ENCODE measurements at regions not wholly inside any gene's neighbourhood (a gene's known extent, or its start where the extent isn't known, plus 50 kb on each side); places are given as distances from the start of the nearest gene placed in this dataset.

GRCh38 chr1:71269179-71269578 lies 188.3 kb upstream of the ZRANB2 start:
- Histone ChIP-seq H3K4me1 (ENCODE audit: control insufficient read depth in 2 of 2, insufficient read depth in 2 of 2, low read length in 2 of 2) (no peaks in the 10 kb centered on the region), H3K9me3 (ENCODE audit: control insufficient read depth in 2 of 3, low read length in 3 of 3) (no peaks in the 10 kb centered on the region), H3K4me3 (ENCODE audit: low read length) (no peak overlapping the region), H3K36me3 (ENCODE audit: control insufficient read depth in 2 of 3, insufficient read depth in 3 of 3, low read length in 3 of 3) (no peaks in the 10 kb centered on the region), H3K27me3 (ENCODE audit: control insufficient read depth in 2 of 2, insufficient read depth in 2 of 2, low read length in 2 of 2) (no peaks in the 10 kb centered on the region), H3K27ac (ENCODE audit: low read depth, low read length) (no peak overlapping the region)
- no peaks in the 10 kb centered on the region for H3K36me3 Mint-ChIP-seq
- peaks cover 0 to 6% (median 0%) of the 10 kb centered on the region in 11 donors for H3K9me3 Mint-ChIP-seq
- no peak overlapping the region for H3K27ac Mint-ChIP-seq
- no peaks in the 10 kb centered on the region for H3K4me1 Mint-ChIP-seq
- ChIA-PET POLR2A (no interaction called here), CTCF (no interaction called here)
- DNase-seq (no peak), ATAC-seq (no peak)
- intact Hi-C loops (cut with micrococcal nuclease): no loop called here
- no peak overlapping the region for H3K4me3 Mint-ChIP-seq
- no peaks in the 10 kb centered on the region for H3K27me3 Mint-ChIP-seq

GRCh38 chr1:71267220-71267619 lies 186.4 kb upstream of the ZRANB2 start:
- no peak for DNase-seq
- intact Hi-C loops (cut with micrococcal nuclease): no loop called here
- no peak overlapping the region for H3K27ac Mint-ChIP-seq
- no peaks in the 10 kb centered on the region for H3K27me3 Mint-ChIP-seq
- Histone ChIP-seq H3K9me3 (ENCODE audit: control insufficient read depth in 2 of 3, low read length in 3 of 3) (no peaks in the 10 kb centered on the region), H3K4me1 (ENCODE audit: control insufficient read depth in 2 of 2, insufficient read depth in 2 of 2, low read length in 2 of 2) (no peaks in the 10 kb centered on the region), H3K27me3 (ENCODE audit: control insufficient read depth in 2 of 2, insufficient read depth in 2 of 2, low read length in 2 of 2) (no peaks in the 10 kb centered on the region), H3K27ac (ENCODE audit: low read depth, low read length) (no peak overlapping the region), H3K4me3 (ENCODE audit: low read length) (no peak overlapping the region), H3K36me3 (ENCODE audit: control insufficient read depth in 2 of 3, insufficient read depth in 3 of 3, low read length in 3 of 3) (no peaks in the 10 kb centered on the region)
- no peaks in the 10 kb centered on the region for H3K36me3 Mint-ChIP-seq
- H3K9me3 Mint-ChIP-seq: peaks cover 0 to 6% (median 0%) of the 10 kb centered on the region in 11 donors
- ChIA-PET CTCF (no interaction called here), POLR2A (no interaction called here)
- ATAC-seq: no peak
- H3K4me3 Mint-ChIP-seq: no peak overlapping the region
- no peaks in the 10 kb centered on the region for H3K4me1 Mint-ChIP-seq

GRCh38 chr1:71264039-71264438 lies 183.2 kb upstream of the ZRANB2 start:
- peaks cover 0 to 6% (median 0%) of the 10 kb centered on the region in 11 donors for H3K9me3 Mint-ChIP-seq
- H3K27me3 Mint-ChIP-seq: no peaks in the 10 kb centered on the region
- Histone ChIP-seq H3K27me3 (ENCODE audit: control insufficient read depth in 2 of 2, insufficient read depth in 2 of 2, low read length in 2 of 2) (no peaks in the 10 kb centered on the region), H3K4me1 (ENCODE audit: control insufficient read depth in 2 of 2, insufficient read depth in 2 of 2, low read length in 2 of 2) (no peaks in the 10 kb centered on the region), H3K9me3 (ENCODE audit: control insufficient read depth in 2 of 3, low read length in 3 of 3) (no peaks in the 10 kb centered on the region), H3K27ac (ENCODE audit: low read depth, low read length) (no peak overlapping the region), H3K4me3 (ENCODE audit: low read length) (no peak overlapping the region), H3K36me3 (ENCODE audit: control insufficient read depth in 2 of 3, insufficient read depth in 3 of 3, low read length in 3 of 3) (no peaks in the 10 kb centered on the region)
- H3K27ac Mint-ChIP-seq: no peak overlapping the region
- DNase-seq (no peak), ATAC-seq (no peak)
- POLR2A ChIA-PET: no interaction called here
- CTCF ChIA-PET: no interaction called here
- no peak overlapping the region for H3K4me3 Mint-ChIP-seq
- no peaks in the 10 kb centered on the region for H3K36me3 Mint-ChIP-seq
- H3K4me1 Mint-ChIP-seq: no peaks in the 10 kb centered on the region
- intact Hi-C loops (cut with micrococcal nuclease): no loop called here

GRCh38 chr1:71262970-71263369 lies 182.1 kb upstream of the ZRANB2 start:
- DNase-seq (no peak), ATAC-seq (no peak)
- Mint-ChIP-seq H3K36me3 (no peaks in the 10 kb centered on the region), H3K4me3 (no peak overlapping the region), H3K9me3 (peaks cover 0 to 6% (median 0%) of the 10 kb centered on the region in 11 donors), H3K4me1 (no peaks in the 10 kb centered on the region), H3K27me3 (peaks cover 0 to under 1% (median 0%) of the 10 kb centered on the region in 5 donors), H3K27ac (no peak overlapping the region)
- H3K9me3 ChIP-seq (ENCODE audit: control insufficient read depth in 2 of 3, low read length in 3 of 3): no peaks in the 10 kb centered on the region
- intact Hi-C loops (cut with micrococcal nuclease): no loop called here
- H3K27ac ChIP-seq (ENCODE audit: low read depth, low read length): no peak overlapping the region
- no peaks in the 10 kb centered on the region for H3K36me3 ChIP-seq (ENCODE audit: control insufficient read depth in 2 of 3, insufficient read depth in 3 of 3, low read length in 3 of 3)
- CTCF ChIA-PET: no interaction called here
- no peaks in the 10 kb centered on the region for H3K4me1 ChIP-seq (ENCODE audit: control insufficient read depth in 2 of 2, insufficient read depth in 2 of 2, low read length in 2 of 2)
- no peak overlapping the region for H3K4me3 ChIP-seq (ENCODE audit: low read length)
- POLR2A ChIA-PET: no interaction called here
- no peaks in the 10 kb centered on the region for H3K27me3 ChIP-seq (ENCODE audit: control insufficient read depth in 2 of 2, insufficient read depth in 2 of 2, low read length in 2 of 2)

GRCh38 chr1:71252900-71253299 lies 172.1 kb upstream of the ZRANB2 start:
- H3K9me3 ChIP-seq (ENCODE audit: control insufficient read depth in 2 of 3, low read length in 3 of 3): no peaks in the 10 kb centered on the region
- H3K27ac Mint-ChIP-seq: no peak overlapping the region
- no peaks in the 10 kb centered on the region for H3K4me1 Mint-ChIP-seq
- H3K27me3 ChIP-seq (ENCODE audit: control insufficient read depth in 2 of 2, insufficient read depth in 2 of 2, low read length in 2 of 2): no peaks in the 10 kb centered on the region
- intact Hi-C loops (cut with micrococcal nuclease): no loop called here
- no peak for ATAC-seq
- no peaks in the 10 kb centered on the region for H3K4me1 ChIP-seq (ENCODE audit: control insufficient read depth in 2 of 2, insufficient read depth in 2 of 2, low read length in 2 of 2)
- peaks cover 0 to 4% (median 0%) of the 10 kb centered on the region in 5 donors for H3K27me3 Mint-ChIP-seq
- no peak overlapping the region for H3K4me3 Mint-ChIP-seq
- peaks cover 0 to 2% (median 0%) of the 10 kb centered on the region in 11 donors for H3K9me3 Mint-ChIP-seq
- no peak overlapping the region for H3K27ac ChIP-seq (ENCODE audit: low read depth, low read length)
- DNase-seq: no peak
- ChIA-PET CTCF (no interaction called here), POLR2A (no interaction called here)
- no peaks in the 10 kb centered on the region for H3K36me3 Mint-ChIP-seq
- H3K4me3 ChIP-seq (ENCODE audit: low read length): no peak overlapping the region
- H3K36me3 ChIP-seq (ENCODE audit: control insufficient read depth in 2 of 3, insufficient read depth in 3 of 3, low read length in 3 of 3): no peaks in the 10 kb centered on the region

GRCh38 chr1:71245246-71245645 lies 164.4 kb upstream of the ZRANB2 start:
- Mint-ChIP-seq H3K9me3 (peaks cover 0 to 2% (median 0%) of the 10 kb centered on the region in 11 donors), H3K4me3 (no peak overlapping the region), H3K27ac (no peak overlapping the region), H3K36me3 (no peaks in the 10 kb centered on the region), H3K27me3 (no peaks in the 10 kb centered on the region), H3K4me1 (no peaks in the 10 kb centered on the region)
- ATAC-seq (no peak), DNase-seq (no peak)
- no peak overlapping the region for H3K27ac ChIP-seq (ENCODE audit: low read depth, low read length)
- H3K9me3 ChIP-seq (ENCODE audit: control insufficient read depth in 2 of 3, low read length in 3 of 3): no peaks in the 10 kb centered on the region
- H3K4me3 ChIP-seq (ENCODE audit: low read length): no peak overlapping the region
- intact Hi-C loops (cut with micrococcal nuclease): no loop called here
- ChIA-PET POLR2A (no interaction called here), CTCF (no interaction called here)
- no peaks in the 10 kb centered on the region for H3K27me3 ChIP-seq (ENCODE audit: control insufficient read depth in 2 of 2, insufficient read depth in 2 of 2, low read length in 2 of 2)
- H3K4me1 ChIP-seq (ENCODE audit: control insufficient read depth in 2 of 2, insufficient read depth in 2 of 2, low read length in 2 of 2): no peaks in the 10 kb centered on the region
- no peaks in the 10 kb centered on the region for H3K36me3 ChIP-seq (ENCODE audit: control insufficient read depth in 2 of 3, insufficient read depth in 3 of 3, low read length in 3 of 3)

- Mint-ChIP-seq H3K27ac (no peak overlapping the region), H3K27me3 (no peaks in the 10 kb centered on the region), H3K4me3 (no peak overlapping the region), H3K36me3 (no peaks in the 10 kb centered on the region), H3K9me3 (peaks cover 0 to 2% (median 0%) of the 10 kb centered on the region in 11 donors), H3K4me1 (no peaks in the 10 kb centered on the region)
- DNase-seq (no peak), ATAC-seq (no peak)
- ChIA-PET CTCF (no interaction called here), POLR2A (no interaction called here)
- intact Hi-C loops (cut with micrococcal nuclease): no loop called here
- H3K36me3 ChIP-seq (ENCODE audit: control insufficient read depth in 2 of 3, insufficient read depth in 3 of 3, low read length in 3 of 3): no peaks in the 10 kb centered on the region
- no peaks in the 10 kb centered on the region for H3K9me3 ChIP-seq (ENCODE audit: control insufficient read depth in 2 of 3, low read length in 3 of 3)
- no peaks in the 10 kb centered on the region for H3K4me1 ChIP-seq (ENCODE audit: control insufficient read depth in 2 of 2, insufficient read depth in 2 of 2, low read length in 2 of 2)
- no peaks in the 10 kb centered on the region for H3K27me3 ChIP-seq (ENCODE audit: control insufficient read depth in 2 of 2, insufficient read depth in 2 of 2, low read length in 2 of 2)
- H3K27ac ChIP-seq (ENCODE audit: low read depth, low read length): no peak overlapping the region
- no peak overlapping the region for H3K4me3 ChIP-seq (ENCODE audit: low read length)
Observed at GRCh38 chr1:71242239-71242638, 161.4 kb upstream of the ZRANB2 start.
